ENCODE measurements at regions not wholly inside any gene's neighbourhood (a gene's known extent, or its start where the extent isn't known, plus 50 kb on each side); places are given as distances from the start of the nearest gene placed in this dataset.

DNA sequence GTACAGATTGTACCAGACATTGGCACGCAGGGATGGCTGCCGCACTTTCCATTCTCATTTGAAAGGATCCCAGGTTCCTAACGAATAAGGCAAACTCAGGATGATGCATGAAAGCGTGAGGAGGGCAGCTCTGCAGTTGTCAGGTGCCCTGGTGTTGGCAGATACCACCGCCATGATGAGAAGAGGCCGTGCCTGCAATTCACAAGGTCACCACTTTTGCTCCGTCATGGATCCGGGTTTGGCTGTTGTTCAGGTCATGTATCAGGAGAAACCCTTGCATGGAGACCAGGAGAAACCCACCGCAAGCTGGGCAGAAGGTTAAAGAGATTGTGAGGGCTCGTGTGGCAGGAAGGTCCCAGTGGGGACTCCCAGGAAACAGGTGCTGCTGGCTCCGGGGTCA is 233.2 kb downstream of the KLF6 start:
- ChIA-PET CTCF (no interaction called here), POLR2A (no interaction called here)
- H3K27me3 ChIP-seq (ENCODE audit: control insufficient read depth, insufficient read depth, low read length): no peaks in the 10 kb centered on the region
- TF ChIP-seq, protein P1, sequence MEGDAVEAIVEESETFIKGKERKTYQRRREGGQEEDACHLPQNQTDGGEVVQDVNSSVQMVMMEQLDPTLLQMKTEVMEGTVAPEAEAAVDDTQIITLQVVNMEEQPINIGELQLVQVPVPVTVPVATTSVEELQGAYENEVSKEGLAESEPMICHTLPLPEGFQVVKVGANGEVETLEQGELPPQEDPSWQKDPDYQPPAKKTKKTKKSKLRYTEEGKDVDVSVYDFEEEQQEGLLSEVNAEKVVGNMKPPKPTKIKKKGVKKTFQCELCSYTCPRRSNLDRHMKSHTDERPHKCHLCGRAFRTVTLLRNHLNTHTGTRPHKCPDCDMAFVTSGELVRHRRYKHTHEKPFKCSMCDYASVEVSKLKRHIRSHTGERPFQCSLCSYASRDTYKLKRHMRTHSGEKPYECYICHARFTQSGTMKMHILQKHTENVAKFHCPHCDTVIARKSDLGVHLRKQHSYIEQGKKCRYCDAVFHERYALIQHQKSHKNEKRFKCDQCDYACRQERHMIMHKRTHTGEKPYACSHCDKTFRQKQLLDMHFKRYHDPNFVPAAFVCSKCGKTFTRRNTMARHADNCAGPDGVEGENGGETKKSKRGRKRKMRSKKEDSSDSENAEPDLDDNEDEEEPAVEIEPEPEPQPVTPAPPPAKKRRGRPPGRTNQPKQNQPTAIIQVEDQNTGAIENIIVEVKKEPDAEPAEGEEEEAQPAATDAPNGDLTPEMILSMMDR (IDR thresholded peaks at IDR 0.05; ENCODE audit: low read depth, low read length): no peak
- H3K4me3 ChIP-seq (ENCODE audit: low read depth, low read length): no peak overlapping the region
- no peak for DNase-seq (ENCODE audit: low read depth, low spot score)
- H3K27ac ChIP-seq (ENCODE audit: low read depth, low read length): no peak overlapping the region
- peaks cover 10% of the 10 kb centered on the region for H3K9me3 ChIP-seq (ENCODE audit: control insufficient read depth, insufficient read depth, low read length)

DNA sequence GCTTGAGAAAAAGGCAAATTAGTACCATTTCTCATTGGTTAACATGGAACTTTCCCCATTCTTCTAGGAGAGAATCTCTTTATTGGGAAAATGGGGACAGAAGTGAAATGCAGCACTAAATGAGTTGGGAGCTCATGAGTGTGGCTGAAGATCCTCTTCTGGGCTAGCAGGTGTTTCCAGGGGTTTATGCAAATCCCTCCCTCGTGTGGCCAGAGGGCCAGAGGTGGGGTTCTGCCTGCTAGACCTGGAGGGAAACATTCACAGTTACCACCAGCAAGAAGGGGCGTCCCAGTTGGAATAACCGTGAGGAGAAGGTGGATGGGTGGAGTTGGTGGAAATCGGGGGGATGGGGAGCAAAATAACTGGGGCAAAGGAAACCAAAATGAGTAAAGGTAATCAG is 235.9 kb downstream of the KLF6 start:
- ChIA-PET CTCF (no interaction called here), POLR2A (no interaction called here)
- DNase-seq (ENCODE audit: low read depth, low spot score): no peak
- Histone ChIP-seq H3K27ac (ENCODE audit: low read depth, low read length) (no peak overlapping the region), H3K9me3 (ENCODE audit: control insufficient read depth, insufficient read depth, low read length) (peaks cover 4% of the 10 kb centered on the region), H3K27me3 (ENCODE audit: control insufficient read depth, insufficient read depth, low read length) (no peaks in the 10 kb centered on the region), H3K4me3 (ENCODE audit: low read depth, low read length) (no peak overlapping the region)
- TF ChIP-seq, protein P1 (IDR thresholded peaks at IDR 0.05; ENCODE audit: low read depth, low read length): no peak

DNA sequence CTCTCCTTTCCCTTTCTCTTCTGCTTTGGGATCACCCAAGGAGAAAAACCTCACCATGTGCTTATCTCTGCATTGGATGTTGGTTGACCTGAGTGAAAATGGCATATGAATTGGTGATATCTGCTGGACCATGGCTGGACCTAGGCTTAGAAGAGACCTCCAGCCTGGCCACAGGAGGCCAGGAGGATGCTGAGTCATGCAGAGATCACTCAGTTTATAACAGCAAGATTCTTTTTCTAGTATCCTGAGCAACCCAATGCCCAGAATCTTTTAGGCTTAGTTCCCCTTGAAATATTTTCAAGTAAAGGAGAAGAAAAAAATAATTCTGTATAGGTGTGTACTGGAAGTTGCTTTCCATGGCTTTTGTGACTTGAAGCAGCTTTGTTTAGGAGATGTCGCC is 236.3 kb downstream of the KLF6 start:
- CTCF ChIA-PET: no interaction called here
- peaks cover 4% of the 10 kb centered on the region for H3K9me3 ChIP-seq (ENCODE audit: control insufficient read depth, insufficient read depth, low read length)
- no peak for DNase-seq (ENCODE audit: low read depth, low spot score)
- TF ChIP-seq, protein P1 (IDR thresholded peaks at IDR 0.05; ENCODE audit: low read depth, low read length): no peak
- no peaks in the 10 kb centered on the region for H3K27me3 ChIP-seq (ENCODE audit: control insufficient read depth, insufficient read depth, low read length)
- POLR2A ChIA-PET: no interaction called here
- no peak overlapping the region for H3K27ac ChIP-seq (ENCODE audit: low read depth, low read length)
- no peak overlapping the region for H3K4me3 ChIP-seq (ENCODE audit: low read depth, low read length)

DNA sequence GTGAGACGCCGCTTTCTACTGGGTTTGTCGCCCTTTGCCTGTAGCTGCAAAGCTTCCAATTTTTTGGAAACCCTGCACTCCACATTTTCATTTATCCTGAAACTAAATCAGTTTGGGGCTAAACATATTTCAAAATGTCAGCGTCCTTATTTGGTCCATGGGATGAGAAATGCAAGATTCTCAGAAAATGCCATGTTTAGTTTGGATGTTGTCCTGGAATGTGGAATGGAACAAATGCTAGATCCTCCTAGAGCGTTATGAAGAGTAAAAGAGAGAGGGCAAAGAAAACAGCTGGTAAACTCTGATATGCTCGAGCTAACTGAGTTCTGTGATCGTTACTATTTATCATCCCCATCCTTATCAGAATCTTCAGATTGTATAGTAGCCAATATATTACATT is 236.9 kb downstream of the KLF6 start:
- POLR2A ChIA-PET: no interaction called here
- TF ChIP-seq, protein P1 (IDR thresholded peaks at IDR 0.05; ENCODE audit: low read depth, low read length): no peak
- peaks cover 4% of the 10 kb centered on the region for H3K9me3 ChIP-seq (ENCODE audit: control insufficient read depth, insufficient read depth, low read length)
- H3K27me3 ChIP-seq (ENCODE audit: control insufficient read depth, insufficient read depth, low read length): no peaks in the 10 kb centered on the region
- CTCF ChIA-PET: no interaction called here
- no peak overlapping the region for H3K27ac ChIP-seq (ENCODE audit: low read depth, low read length)
- no peak overlapping the region for H3K4me3 ChIP-seq (ENCODE audit: low read depth, low read length)
- no peak for DNase-seq (ENCODE audit: low read depth, low spot score)

DNA sequence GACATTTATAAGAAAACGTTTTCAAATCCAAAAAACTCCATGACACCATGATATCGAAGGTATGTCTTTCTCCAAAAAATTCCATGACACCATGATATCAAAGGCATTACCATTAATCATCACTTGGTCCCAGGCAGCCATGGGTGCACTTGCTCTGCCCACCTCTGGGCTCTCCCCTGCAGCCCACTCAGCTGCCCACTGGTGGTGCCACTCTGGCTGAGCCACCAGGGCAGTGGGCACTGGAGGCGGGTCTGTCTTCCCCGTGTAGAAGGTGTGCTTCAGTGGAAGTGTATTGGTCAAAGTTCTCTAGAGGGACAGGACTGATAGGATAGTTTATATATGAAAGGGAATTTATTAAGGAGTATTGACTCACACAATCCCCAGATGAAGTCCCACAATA is 240.4 kb downstream of the KLF6 start:
- TF ChIP-seq, protein P1 (IDR thresholded peaks at IDR 0.05; ENCODE audit: low read depth, low read length): no peak
- Histone ChIP-seq H3K4me3 (ENCODE audit: low read depth, low read length) (no peak overlapping the region), H3K27ac (ENCODE audit: low read depth, low read length) (no peak overlapping the region), H3K9me3 (ENCODE audit: control insufficient read depth, insufficient read depth, low read length) (peaks cover 7% of the 10 kb centered on the region), H3K27me3 (ENCODE audit: control insufficient read depth, insufficient read depth, low read length) (no peaks in the 10 kb centered on the region)
- CTCF ChIA-PET: interaction anchor here (1.6 kb wide), 1 partner anchor 15 kb away, joined by 3 read pairs; no protein-coding TSS in a partner anchor
- POLR2A ChIA-PET: no interaction called here
- no peak for DNase-seq (ENCODE audit: low read depth, low spot score)

Measured in AG04450 (cell line).